GM12873 (cell line): ENCODE measurements at regions not wholly inside any gene's neighbourhood (a gene's known extent, or its start where the extent isn't known, plus 50 kb on each side); places are given as distances from the start of the nearest gene placed in this dataset.

Experiments
- CTCF ChIP-seq: IDR thresholded peaks from 2 replicates; pipeline ENCODE4 v1.5.1; 2012; ENCODE audit warnings: low read depth, mild to moderate bottlenecking, moderate library complexity, low read length, control low read depth; ENCODE audit not compliant: insufficient read depth; ENCODE audit errors: missing control alignments

GRCh38 chr10:44587488-44588318 is 202.8 kb upstream of the CXCL12 start:
- no peak for TF ChIP-seq CTCF

- TF ChIP-seq CTCF = no peak
Observed at GRCh38 chr10:44589181-44589943, 204.5 kb upstream of the CXCL12 start.

GRCh38 chr10:44589944-44590449 is 205.1 kb upstream of the CXCL12 start:
- no peak for TF ChIP-seq CTCF

- TF ChIP-seq CTCF = no peak
Observed at GRCh38 chr10:44591911-44592310, 207.0 kb upstream of the CXCL12 start.

GRCh38 chr10:44593952-44594351 is 209.1 kb upstream of the CXCL12 start:
- TF ChIP-seq CTCF = no peak

GRCh38 chr10:44607116-44607515 is 222.2 kb upstream of the CXCL12 start:
- TF ChIP-seq CTCF = no peak

- TF ChIP-seq CTCF = no peak
Observed at GRCh38 chr10:44618910-44619309, 234.0 kb upstream of the CXCL12 start.
